ENCODE measurements at regions not wholly inside any gene's neighbourhood (a gene's known extent, or its start where the extent isn't known, plus 50 kb on each side); places are given as distances from the start of the nearest gene placed in this dataset.
A peak's percentile ranks its signal among the peaks of the same experiment; 100 is the strongest.

DNA sequence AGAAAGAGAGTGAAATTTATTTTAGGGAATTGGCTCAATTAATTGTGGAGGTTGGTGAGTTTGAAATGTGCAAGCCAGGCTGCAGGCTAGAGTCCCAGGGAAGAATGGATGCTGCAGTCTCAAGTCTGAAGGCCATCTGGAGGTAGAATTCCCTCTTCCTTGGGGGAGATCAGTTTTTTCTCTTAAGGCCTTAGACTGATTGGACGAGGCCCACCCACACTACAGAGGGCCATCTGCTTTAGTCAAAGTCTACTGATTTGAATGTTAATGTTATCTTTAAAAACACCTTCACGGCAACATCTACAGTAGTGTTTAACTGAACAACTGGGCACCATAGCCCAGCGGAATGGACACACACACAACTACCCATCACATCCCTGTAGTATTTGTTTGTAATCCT is 245.9 kb upstream of the IRF2BP2 start:
- POLR2A ChIA-PET: no interaction called here
- H3K36me3 ChIP-seq (ENCODE audit: insufficient read depth, low read length): no peaks in the 10 kb centered on the region
- CTCF ChIA-PET: no interaction called here
- Mint-ChIP-seq H3K9me3 (peaks cover 0 to under 1% (median 0%) of the 10 kb centered on the region in 5 donors), H3K36me3 (peaks cover 0 to 1% (median 0%) of the 10 kb centered on the region in 3 donors), H3K27ac (peak overlapping the region in 1 of 8 donors; percentile 5), H3K4me3 (no peak overlapping the region), H3K27me3 (no peaks in the 10 kb centered on the region), H3K4me1 (peaks cover 2 to 9% (median 9%) of the 10 kb centered on the region in 3 donors)
- H3K27ac ChIP-seq (ENCODE audit: low read depth, low read length): no peak overlapping the region
- no peak overlapping the region for H3K4me3 ChIP-seq (ENCODE audit: low read length)
- no peak for DNase-seq
- H3K27me3 ChIP-seq (ENCODE audit: insufficient read depth, low read length, poor library complexity, severe bottlenecking): no peaks in the 10 kb centered on the region
- no peaks in the 10 kb centered on the region for H3K9me3 ChIP-seq (ENCODE audit: low read length)
- H3K4me1 ChIP-seq (ENCODE audit: insufficient read depth, low read length): no peaks in the 10 kb centered on the region

GRCh38 chr1:234854645-234855039 is 244.7 kb upstream of the IRF2BP2 start:
- no peak overlapping the region for H3K27ac Mint-ChIP-seq
- peaks cover 0 to 1% (median 0%) of the 10 kb centered on the region in 3 donors for H3K36me3 Mint-ChIP-seq
- POLR2A ChIA-PET: interaction anchor here (1.0 kb wide), 1 partner anchor 131 kb away, joined by 5 read pairs; no protein-coding TSS in a partner anchor
- Histone ChIP-seq H3K36me3 (ENCODE audit: insufficient read depth, low read length) (no peaks in the 10 kb centered on the region), H3K4me1 (ENCODE audit: insufficient read depth, low read length) (no peaks in the 10 kb centered on the region), H3K27ac (ENCODE audit: low read depth, low read length) (no peak overlapping the region), H3K9me3 (ENCODE audit: low read length) (no peaks in the 10 kb centered on the region), H3K27me3 (ENCODE audit: insufficient read depth, low read length, poor library complexity, severe bottlenecking) (no peaks in the 10 kb centered on the region), H3K4me3 (ENCODE audit: low read length) (no peak overlapping the region)
- no peaks in the 10 kb centered on the region for H3K27me3 Mint-ChIP-seq
- CTCF ChIA-PET: no interaction called here
- no peak overlapping the region for H3K4me3 Mint-ChIP-seq
- DNase-seq: no peak
- no peaks in the 10 kb centered on the region for H3K9me3 Mint-ChIP-seq
- peaks cover 0 to 9% (median 9%) of the 10 kb centered on the region in 3 donors for H3K4me1 Mint-ChIP-seq

DNA sequence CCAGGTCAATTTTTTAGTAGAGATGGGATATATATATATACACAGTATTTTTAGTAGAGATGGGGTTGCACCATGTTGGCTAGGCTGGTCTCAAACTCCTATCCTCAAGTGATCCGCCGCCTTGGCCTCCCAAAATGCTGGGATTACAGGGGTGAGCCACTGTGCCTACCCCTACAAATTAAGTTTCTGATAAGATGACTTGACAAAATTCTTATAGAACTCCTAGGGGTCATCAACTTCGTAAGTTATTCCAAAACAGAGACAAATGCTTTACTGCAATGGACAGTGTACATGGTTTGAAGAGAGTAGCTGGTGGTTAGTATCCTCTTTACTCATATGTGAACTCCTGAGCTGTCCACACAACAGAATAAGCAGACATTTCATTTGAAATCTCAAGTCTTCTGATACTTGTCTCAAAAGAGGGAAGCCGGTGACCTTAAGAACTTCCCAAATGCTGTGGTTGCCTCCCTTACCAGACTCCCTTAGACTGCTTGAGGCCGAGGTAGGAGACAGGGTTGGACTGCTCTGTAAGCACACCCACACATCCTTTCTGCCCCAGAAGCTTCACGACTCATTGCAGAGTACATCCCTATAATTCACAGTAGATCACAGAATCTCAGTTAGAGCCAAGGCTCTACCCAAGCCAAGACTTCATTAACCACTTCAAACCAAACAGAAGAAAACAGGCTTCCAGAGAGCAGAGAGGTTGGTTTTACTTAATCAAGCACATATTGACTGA is 244.1 kb upstream of the IRF2BP2 start:
- Histone ChIP-seq H3K4me1 (ENCODE audit: insufficient read depth, low read length) (no peaks in the 10 kb centered on the region), H3K27ac (ENCODE audit: low read depth, low read length) (no peak overlapping the region), H3K4me3 (ENCODE audit: low read length) (no peak overlapping the region), H3K9me3 (ENCODE audit: low read length) (no peaks in the 10 kb centered on the region), H3K27me3 (ENCODE audit: insufficient read depth, low read length, poor library complexity, severe bottlenecking) (no peaks in the 10 kb centered on the region), H3K36me3 (ENCODE audit: insufficient read depth, low read length) (no peaks in the 10 kb centered on the region)
- DNase-seq: no peak
- Mint-ChIP-seq H3K4me3 (no peak overlapping the region), H3K27me3 (no peaks in the 10 kb centered on the region), H3K36me3 (peaks cover 0 to 1% (median 0%) of the 10 kb centered on the region in 3 donors), H3K4me1 (peaks cover 0 to 15% (median 9%) of the 10 kb centered on the region in 3 donors), H3K27ac (no peak overlapping the region), H3K9me3 (no peaks in the 10 kb centered on the region)
- ChIA-PET POLR2A (interaction anchor here (1.0 kb wide), 1 partner anchor 130 kb away, joined by 5 read pairs; no protein-coding TSS in a partner anchor), CTCF (no interaction called here)

- Mint-ChIP-seq H3K4me1 (peaks cover 0 to 15% (median 9%) of the 10 kb centered on the region in 3 donors), H3K36me3 (peaks cover 0 to 1% (median 0%) of the 10 kb centered on the region in 3 donors), H3K9me3 (no peaks in the 10 kb centered on the region), H3K27ac (no peak overlapping the region), H3K27me3 (no peaks in the 10 kb centered on the region), H3K4me3 (no peak overlapping the region)
- ChIA-PET CTCF (interaction anchor here (0.9 kb wide), 1 partner anchor 10 kb away, joined by 3 read pairs; no protein-coding TSS in a partner anchor), POLR2A (no interaction called here)
- Histone ChIP-seq H3K27me3 (ENCODE audit: insufficient read depth, low read length, poor library complexity, severe bottlenecking) (no peaks in the 10 kb centered on the region), H3K36me3 (ENCODE audit: insufficient read depth, low read length) (no peaks in the 10 kb centered on the region), H3K9me3 (ENCODE audit: low read length) (no peaks in the 10 kb centered on the region), H3K4me1 (ENCODE audit: insufficient read depth, low read length) (no peaks in the 10 kb centered on the region), H3K4me3 (ENCODE audit: low read length) (no peak overlapping the region), H3K27ac (ENCODE audit: low read depth, low read length) (no peak overlapping the region)
- DNase-seq: no peak
These were observed 242.7 kb upstream of the IRF2BP2 start for GRCh38 chr1:234852659-234853058.

DNA sequence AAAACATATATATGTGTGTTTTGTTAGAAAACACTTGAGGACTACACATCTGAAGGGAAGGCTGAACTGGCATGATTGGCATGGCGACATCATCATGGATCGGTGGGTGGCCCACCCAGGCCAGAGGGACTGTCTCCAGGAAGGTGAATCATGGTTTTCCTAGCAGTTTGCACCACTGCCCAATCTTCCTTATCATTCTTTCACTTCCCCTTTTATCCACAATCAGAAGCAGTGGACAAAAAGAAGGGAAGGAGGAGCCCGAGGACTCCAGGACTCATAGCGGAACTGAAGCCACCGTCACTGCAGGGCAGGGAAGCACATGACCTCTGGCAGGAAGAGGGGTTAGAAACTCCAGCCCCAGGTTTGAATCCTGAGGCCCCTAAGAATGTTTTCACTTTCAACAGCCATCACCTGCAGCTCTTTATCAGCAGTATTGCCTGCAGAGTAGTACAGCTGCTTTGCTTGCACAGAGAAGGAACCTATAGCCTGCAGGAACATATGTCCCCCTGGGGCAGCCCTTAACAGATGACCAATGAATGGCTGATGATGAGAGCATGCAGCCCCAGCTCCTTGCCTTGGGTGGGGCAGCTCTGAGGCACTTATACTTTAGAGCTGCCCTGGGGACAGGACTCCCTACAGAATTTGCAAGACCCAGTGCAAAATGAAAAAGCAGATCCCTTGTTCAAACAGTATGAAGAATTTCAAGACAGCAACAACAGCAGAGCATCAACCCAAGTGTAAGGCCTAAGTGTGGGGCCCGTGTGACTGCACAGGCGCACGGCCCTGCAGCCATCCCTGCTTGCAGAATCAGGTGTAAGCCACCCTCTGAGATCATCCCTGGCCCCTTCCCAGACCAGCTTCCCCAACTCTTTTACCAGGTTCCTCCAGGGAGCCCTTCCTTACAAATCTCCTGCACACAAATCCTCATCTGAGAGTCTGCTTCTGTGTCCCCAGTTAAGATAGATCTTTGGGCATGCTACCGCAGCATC is 241.8 kb upstream of the IRF2BP2 start:
- H3K27ac Mint-ChIP-seq: no peak overlapping the region
- Histone ChIP-seq H3K9me3 (ENCODE audit: low read length) (no peaks in the 10 kb centered on the region), H3K36me3 (ENCODE audit: insufficient read depth, low read length) (no peaks in the 10 kb centered on the region), H3K4me1 (ENCODE audit: insufficient read depth, low read length) (no peaks in the 10 kb centered on the region), H3K27ac (ENCODE audit: low read depth, low read length) (peak overlapping the region; percentile 18), H3K27me3 (ENCODE audit: insufficient read depth, low read length, poor library complexity, severe bottlenecking) (no peaks in the 10 kb centered on the region), H3K4me3 (ENCODE audit: low read length) (no peak overlapping the region)
- no peak overlapping the region for H3K4me3 Mint-ChIP-seq
- H3K27me3 Mint-ChIP-seq: no peaks in the 10 kb centered on the region
- no peaks in the 10 kb centered on the region for H3K36me3 Mint-ChIP-seq
- CTCF ChIA-PET: interaction anchor here (0.9 kb wide), 1 partner anchor 11 kb away, joined by 3 read pairs; no protein-coding TSS in a partner anchor
- POLR2A ChIA-PET: no interaction called here
- no peaks in the 10 kb centered on the region for H3K9me3 Mint-ChIP-seq
- H3K4me1 Mint-ChIP-seq: peaks cover 0 to 18% (median 9%) of the 10 kb centered on the region in 3 donors
- no peak for DNase-seq

DNA sequence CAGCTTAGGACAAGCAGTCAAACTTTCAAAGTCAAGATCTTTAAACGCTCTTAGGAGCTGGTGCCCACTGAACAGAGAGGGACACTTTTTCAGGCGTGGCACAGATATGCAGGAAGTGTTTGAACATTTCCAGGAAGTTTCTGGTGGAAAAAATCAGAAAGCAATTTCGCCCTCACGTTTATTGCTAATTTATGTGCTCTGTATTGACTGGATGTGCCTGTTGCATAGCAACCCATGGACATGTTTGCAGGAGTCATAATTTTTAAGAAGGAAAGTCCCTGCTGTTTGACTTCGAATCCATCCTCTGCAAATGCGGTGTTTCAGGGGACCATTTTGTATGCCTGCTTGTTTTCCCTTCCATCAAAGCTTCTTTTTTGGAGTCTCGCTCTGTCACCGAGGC is 239.9 kb upstream of the IRF2BP2 start:
- no peak overlapping the region for H3K27ac ChIP-seq (ENCODE audit: low read depth, low read length)
- CTCF ChIA-PET: interaction anchor here (1.8 kb wide), 1 partner anchor 11 kb away, joined by 3 read pairs; no protein-coding TSS in a partner anchor
- H3K4me3 Mint-ChIP-seq: no peak overlapping the region
- H3K4me1 ChIP-seq (ENCODE audit: insufficient read depth, low read length): peaks cover 16% of the 10 kb centered on the region
- POLR2A ChIA-PET: no interaction called here
- no peak for DNase-seq
- H3K9me3 Mint-ChIP-seq: peaks cover 0 to 5% (median 0%) of the 10 kb centered on the region in 5 donors
- no peaks in the 10 kb centered on the region for H3K9me3 ChIP-seq (ENCODE audit: low read length)
- H3K36me3 Mint-ChIP-seq: no peaks in the 10 kb centered on the region
- no peaks in the 10 kb centered on the region for H3K27me3 Mint-ChIP-seq
- H3K4me1 Mint-ChIP-seq: peaks cover 13 to 37% (median 28%) of the 10 kb centered on the region in 3 donors
- H3K27ac Mint-ChIP-seq: no peak overlapping the region
- no peaks in the 10 kb centered on the region for H3K36me3 ChIP-seq (ENCODE audit: insufficient read depth, low read length)
- no peaks in the 10 kb centered on the region for H3K27me3 ChIP-seq (ENCODE audit: insufficient read depth, low read length, poor library complexity, severe bottlenecking)
- no peak overlapping the region for H3K4me3 ChIP-seq (ENCODE audit: low read length)

DNA sequence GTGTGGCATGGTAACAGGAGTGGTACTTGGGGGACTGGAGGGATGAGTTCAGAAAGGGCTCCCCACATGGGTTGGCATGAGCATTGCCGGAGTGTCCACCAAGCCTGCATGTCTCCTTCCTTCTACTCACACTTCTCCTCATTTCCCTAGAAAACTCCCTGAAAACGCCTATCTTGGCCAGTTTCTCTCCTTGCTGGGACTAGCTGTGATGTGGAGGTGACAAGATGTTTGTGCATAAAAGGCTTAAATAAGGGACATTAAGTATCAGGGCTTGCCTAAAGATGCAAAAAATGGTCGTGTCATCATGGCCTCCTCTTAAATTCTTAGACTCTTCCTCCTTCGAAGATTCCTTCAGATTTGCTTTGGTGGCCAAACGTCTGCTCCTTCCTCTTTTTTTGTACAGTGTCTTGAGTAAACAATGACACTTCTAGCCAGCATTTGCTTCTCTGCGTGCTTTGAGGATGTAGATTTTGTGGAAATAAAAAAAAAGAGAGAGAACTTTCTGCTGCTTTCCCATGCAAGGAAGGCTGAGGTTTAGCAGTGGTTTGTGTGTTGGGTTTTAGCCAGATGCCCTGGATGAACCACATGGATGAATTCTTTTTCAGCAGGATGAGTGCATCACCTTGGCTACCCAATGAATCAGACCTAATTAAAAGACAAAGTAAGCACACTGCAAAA is 239.1 kb upstream of the IRF2BP2 start:
- no peaks in the 10 kb centered on the region for H3K27me3 Mint-ChIP-seq
- no peak overlapping the region for H3K27ac Mint-ChIP-seq
- ChIA-PET CTCF (interaction anchor here (1.8 kb wide), 1 partner anchor 12 kb away, joined by 3 read pairs; no protein-coding TSS in a partner anchor), POLR2A (interaction anchor here (0.5 kb wide), 1 partner anchor 92 kb away, joined by 3 read pairs; no protein-coding TSS in a partner anchor)
- peaks cover 0 to 5% (median 0%) of the 10 kb centered on the region in 5 donors for H3K9me3 Mint-ChIP-seq
- no peaks in the 10 kb centered on the region for H3K9me3 ChIP-seq (ENCODE audit: low read length)
- peaks cover 20 to 44% (median 35%) of the 10 kb centered on the region in 3 donors for H3K4me1 Mint-ChIP-seq
- H3K4me1 ChIP-seq (ENCODE audit: insufficient read depth, low read length): peaks cover 23% of the 10 kb centered on the region
- no peaks in the 10 kb centered on the region for H3K27me3 ChIP-seq (ENCODE audit: insufficient read depth, low read length, poor library complexity, severe bottlenecking)
- no peak for DNase-seq
- no peaks in the 10 kb centered on the region for H3K36me3 Mint-ChIP-seq
- H3K4me3 ChIP-seq (ENCODE audit: low read length): no peak overlapping the region
- H3K27ac ChIP-seq (ENCODE audit: low read depth, low read length): no peak overlapping the region
- no peak overlapping the region for H3K4me3 Mint-ChIP-seq
- no peaks in the 10 kb centered on the region for H3K36me3 ChIP-seq (ENCODE audit: insufficient read depth, low read length)

Data from CD8-positive, alpha-beta memory T cell (primary cell).